ENCODE measurements at regions not wholly inside any gene's neighbourhood (a gene's known extent, or its start where the extent isn't known, plus 50 kb on each side); places are given as distances from the start of the nearest gene placed in this dataset.
"Not testable (repeated sequence)": the region's sequence is repeated elsewhere in the genome, so short reads cannot be mapped to it uniquely, and the experiment has no call there.

GRCh38 chr2:118572380-118572779, 275.1 kb downstream of the EN1 start:
- not testable (repeated sequence) for TF ChIP-seq CTCF (IDR thresholded peaks at IDR 0.05; ENCODE audit: low read length); EZH2 (IDR thresholded peaks at IDR 0.05; ENCODE audit: borderline replicate concordance, low read length)
